MM.1S (cell line): ENCODE measurements at regions not wholly inside any gene's neighbourhood (a gene's known extent, or its start where the extent isn't known, plus 50 kb on each side); places are given as distances from the start of the nearest gene placed in this dataset.

Experiments
- DNase-seq: peaks from one replicate; pipeline ENCODE4 v3.0.0-alpha.2; 2015
- H2AFZ ChIP-seq: fragments of 300-600 bp; sonication (generic); 2 replicates; pipeline ENCODE4 v1.6.0; 2016; ENCODE audit warnings: antibody characterized with exemption, low read length
- H3F3A ChIP-seq: fragments of 300-600 bp; sonication (generic); 2 replicates; pipeline ENCODE4 v1.6.1; 2016; ENCODE audit warnings: mild to moderate bottlenecking, antibody characterized with exemption, low read length, moderate library complexity, mixed read lengths; ENCODE audit not compliant: insufficient read depth
- H3K27ac ChIP-seq: fragments of 300-600 bp; sonication (generic); 2 replicates; pipeline ENCODE4 v1.5.1; 2016; ENCODE audit warnings: mild to moderate bottlenecking, low read length
- H3K27me3 ChIP-seq: fragments of 300-600 bp; sonication (generic); replicated peaks from 2 replicates; pipeline ENCODE4 v1.6.0; 2016; ENCODE audit warnings: low read length; ENCODE audit not compliant: insufficient read depth
- H3K36me3 ChIP-seq: fragments of 300-600 bp; sonication (generic); replicated peaks from 2 replicates; pipeline ENCODE4 v1.6.1; 2016; ENCODE audit warnings: mild to moderate bottlenecking, low read length, mixed read lengths; ENCODE audit not compliant: insufficient read depth
- H3K4me1 ChIP-seq: fragments of 300-600 bp; sonication (generic); 2 replicates; pipeline ENCODE4 v1.6.1; 2016; ENCODE audit warnings: low read length, mixed read lengths
- H3K4me2 ChIP-seq: fragments of 300-600 bp; sonication (generic); 2 replicates; pipeline ENCODE4 v1.6.0; 2016; ENCODE audit warnings: low read depth, low read length
- H3K4me3 ChIP-seq: fragments of 300-600 bp; sonication (generic); 2 replicates; pipeline ENCODE4 v1.5.1; 2016; ENCODE audit warnings: low read length, mixed read lengths
- H3K79me2 ChIP-seq: fragments of 300-600 bp; sonication (generic); 2 replicates; pipeline ENCODE4 v1.6.1; 2016; ENCODE audit warnings: mixed run types, low read length, mixed read lengths
- H3K9ac ChIP-seq: fragments of 300-600 bp; sonication (generic); 2 replicates; pipeline ENCODE4 v1.6.1; 2016; ENCODE audit warnings: low read length, mixed read lengths
- H3K9me2 ChIP-seq: fragments of 300-600 bp; sonication (generic); replicated peaks from 2 replicates; pipeline ENCODE4 v1.6.1; 2016; ENCODE audit warnings: mild to moderate bottlenecking, low read length, mixed read lengths; ENCODE audit not compliant: insufficient read depth
- H3K9me3 ChIP-seq: fragments of 300-600 bp; sonication (generic); replicated peaks from 2 replicates; pipeline ENCODE4 v1.6.1; 2016; ENCODE audit warnings: mild to moderate bottlenecking, low read length, mixed read lengths; ENCODE audit not compliant: insufficient read depth
- H4K20me1 ChIP-seq: fragments of 300-600 bp; sonication (generic); 2 replicates; pipeline ENCODE4 v1.6.1; 2016; ENCODE audit warnings: mild to moderate bottlenecking, low read length, moderate library complexity, mixed read lengths; ENCODE audit not compliant: insufficient read depth
- EZH2 ChIP-seq: fragments of 300-600 bp; sonication (generic); optimal IDR thresholded peaks from 2 replicates; pipeline ENCODE3; 2017; ENCODE audit warnings: low read depth, mild to moderate bottlenecking, antibody characterized with exemption, low read length, mixed read lengths
- EZH2phosphoT487 ChIP-seq: fragments of 300-600 bp; sonication (generic); IDR thresholded peaks from 2 replicates; pipeline ENCODE4 v1.6.1; 2018; ENCODE audit warnings: antibody characterized with exemption, low read length
- TF ChIP-seq, protein P1 (sequence below): fragments of 300-600 bp; sonication (generic); IDR thresholded peaks from 2 replicates; pipeline ENCODE4 v1.5.1; 2016; ENCODE audit warnings: antibody characterized with exemption, low read length, mixed read lengths

DNA sequence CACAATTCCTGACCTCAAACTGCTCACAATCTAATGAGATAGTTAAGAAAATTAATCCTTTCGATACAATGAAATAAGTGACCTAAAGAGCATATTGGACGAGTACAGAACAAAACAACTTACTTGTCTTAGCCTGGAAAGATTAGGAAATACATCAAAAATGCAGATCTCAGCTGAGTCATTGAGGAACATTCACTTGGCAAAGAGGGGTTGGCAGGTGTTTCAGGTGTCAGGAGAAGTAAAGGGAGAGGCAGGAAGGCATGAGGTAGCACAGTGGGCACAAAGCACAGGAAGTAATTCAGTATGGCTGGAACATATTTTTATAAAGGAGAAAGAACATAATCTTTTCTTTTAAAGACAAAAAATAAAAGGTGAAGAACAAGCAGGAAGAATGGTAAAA is 628.8 kb upstream of the RGMB start:
- no peaks in the 10 kb centered on the region for H3K27me3 ChIP-seq

DNA sequence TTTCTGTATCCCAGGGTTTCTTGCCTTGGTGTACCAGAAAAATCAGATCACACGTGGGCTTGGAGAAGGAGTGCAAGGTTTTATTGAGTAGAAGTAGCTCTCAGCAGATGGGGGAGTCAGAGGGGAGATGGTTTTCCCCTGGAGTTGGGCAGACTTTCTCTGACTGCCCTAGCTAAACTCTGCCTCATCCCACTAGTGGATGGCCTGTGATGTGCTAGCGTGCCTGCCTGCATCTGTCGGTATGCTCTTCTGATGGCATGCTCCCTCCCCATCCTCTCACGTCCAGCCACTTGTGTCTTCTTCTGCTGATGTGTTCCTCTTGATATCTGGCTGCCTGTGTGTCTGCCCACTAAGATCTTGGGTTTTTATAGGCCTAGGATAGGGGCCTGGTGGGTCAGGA is 616.1 kb upstream of the RGMB start:
- Histone ChIP-seq H3K9me3 (no peaks in the 10 kb centered on the region), H3K27ac (no peak overlapping the region), H3K9me2 (no peaks in the 10 kb centered on the region), H3K4me2 (no peak overlapping the region), H2AFZ (no peak overlapping the region), H3K79me2 (no peaks in the 10 kb centered on the region), H3K4me3 (no peak overlapping the region), H3K9ac (no peak overlapping the region), H3K27me3 (no peaks in the 10 kb centered on the region), H3K4me1 (no peaks in the 10 kb centered on the region), H3F3A (no peaks in the 10 kb centered on the region), H4K20me1 (no peaks in the 10 kb centered on the region), H3K36me3 (no peaks in the 10 kb centered on the region)
- DNase-seq = no peak
- TF ChIP-seq, protein P1, sequence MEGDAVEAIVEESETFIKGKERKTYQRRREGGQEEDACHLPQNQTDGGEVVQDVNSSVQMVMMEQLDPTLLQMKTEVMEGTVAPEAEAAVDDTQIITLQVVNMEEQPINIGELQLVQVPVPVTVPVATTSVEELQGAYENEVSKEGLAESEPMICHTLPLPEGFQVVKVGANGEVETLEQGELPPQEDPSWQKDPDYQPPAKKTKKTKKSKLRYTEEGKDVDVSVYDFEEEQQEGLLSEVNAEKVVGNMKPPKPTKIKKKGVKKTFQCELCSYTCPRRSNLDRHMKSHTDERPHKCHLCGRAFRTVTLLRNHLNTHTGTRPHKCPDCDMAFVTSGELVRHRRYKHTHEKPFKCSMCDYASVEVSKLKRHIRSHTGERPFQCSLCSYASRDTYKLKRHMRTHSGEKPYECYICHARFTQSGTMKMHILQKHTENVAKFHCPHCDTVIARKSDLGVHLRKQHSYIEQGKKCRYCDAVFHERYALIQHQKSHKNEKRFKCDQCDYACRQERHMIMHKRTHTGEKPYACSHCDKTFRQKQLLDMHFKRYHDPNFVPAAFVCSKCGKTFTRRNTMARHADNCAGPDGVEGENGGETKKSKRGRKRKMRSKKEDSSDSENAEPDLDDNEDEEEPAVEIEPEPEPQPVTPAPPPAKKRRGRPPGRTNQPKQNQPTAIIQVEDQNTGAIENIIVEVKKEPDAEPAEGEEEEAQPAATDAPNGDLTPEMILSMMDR = no peak
- TF ChIP-seq EZH2phosphoT487 (no peak), EZH2 (no peak)

More for the DNA sequence above, 628.8 kb upstream of the RGMB start:
- Histone ChIP-seq H3K4me3 (no peak overlapping the region), H2AFZ (no peak overlapping the region), H3K9ac (no peak overlapping the region), H3K27ac (no peak overlapping the region), H3K36me3 (no peaks in the 10 kb centered on the region), H3K4me1 (no peaks in the 10 kb centered on the region), H4K20me1 (no peaks in the 10 kb centered on the region), H3K4me2 (no peak overlapping the region), H3F3A (no peaks in the 10 kb centered on the region), H3K9me3 (no peaks in the 10 kb centered on the region), H3K9me2 (no peaks in the 10 kb centered on the region), H3K79me2 (no peaks in the 10 kb centered on the region)
- TF ChIP-seq EZH2 (no peak), EZH2phosphoT487 (no peak)
- TF ChIP-seq, protein P1 = no peak
- no peak for DNase-seq

DNA sequence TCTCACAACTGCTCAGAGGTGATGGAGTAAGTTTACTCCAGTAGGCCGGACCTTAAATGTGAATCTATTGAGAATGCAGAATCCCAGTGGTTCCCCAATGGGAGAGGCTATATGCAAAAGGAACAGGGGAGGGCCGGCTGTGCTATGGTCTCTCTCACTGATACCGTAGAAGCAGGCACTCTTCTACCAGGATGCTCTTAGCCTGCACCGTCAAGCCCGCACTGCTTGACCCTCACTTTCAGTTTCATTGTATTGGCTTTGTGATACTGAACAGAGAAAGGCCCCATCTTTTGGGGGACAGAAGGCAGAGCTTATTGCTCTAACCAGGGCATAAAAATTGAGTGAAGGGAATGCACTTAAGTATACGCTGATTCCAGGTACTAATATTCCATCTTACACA is 615.0 kb upstream of the RGMB start:
- TF ChIP-seq EZH2phosphoT487 = no peak
- TF ChIP-seq EZH2 = no peak
- TF ChIP-seq, protein P1 = no peak

More for the DNA sequence above, 615.0 kb upstream of the RGMB start:
- Histone ChIP-seq H3K79me2 (no peaks in the 10 kb centered on the region), H3F3A (no peaks in the 10 kb centered on the region), H3K36me3 (no peaks in the 10 kb centered on the region), H3K27me3 (no peaks in the 10 kb centered on the region), H2AFZ (no peak overlapping the region), H3K4me3 (no peak overlapping the region), H3K4me1 (no peaks in the 10 kb centered on the region), H3K9me2 (no peaks in the 10 kb centered on the region), H3K27ac (no peak overlapping the region), H3K9me3 (no peaks in the 10 kb centered on the region), H4K20me1 (no peaks in the 10 kb centered on the region), H3K4me2 (no peak overlapping the region), H3K9ac (no peak overlapping the region)
- no peak for DNase-seq
